CD4-positive, CD25-positive, alpha-beta regulatory T cell (primary cell): ENCODE measurements at regions not wholly inside any gene's neighbourhood (a gene's known extent, or its start where the extent isn't known, plus 50 kb on each side); places are given as distances from the start of the nearest gene placed in this dataset.

Experiments used
- ATAC-seq, 2 donors: fragments of 150-1000 bp; cut with Tn5 transposase; one replicate each; pipeline ENCODE4 v1.10.0; 2021; ENCODE audit warnings: low read depth in 2 of 2, moderate number of reproducible peaks in 2 of 2, moderate library complexity in 1 of 2
- DNase-seq, 3 donors: peaks; one replicate each; pipeline versions ENCODE4 v3.0.0 to v3.0.0-alpha.2; 2012 to 2022; ENCODE audit warnings: mixed read lengths in 1 of 3
- H3K27ac ChIP-seq: one replicate; pipeline ENCODE4 v1.7.0; 2013; ENCODE audit warnings: mild to moderate bottlenecking, low read length; ENCODE audit not compliant: insufficient read depth, poor library complexity, severe bottlenecking
- H3K27me3 ChIP-seq: one replicate; pipeline ENCODE4 v1.7.0; 2013; ENCODE audit warnings: low read length; ENCODE audit not compliant: control insufficient read depth, insufficient read depth
- H3K36me3 ChIP-seq: one replicate; pipeline ENCODE4 v1.7.0; 2013; ENCODE audit warnings: mild to moderate bottlenecking, low read length, moderate library complexity; ENCODE audit not compliant: control insufficient read depth, insufficient read depth
- H3K4me1 ChIP-seq: 2 replicates; pipeline ENCODE4 v1.7.0; 2013; ENCODE audit warnings: mild to moderate bottlenecking, low read length; ENCODE audit not compliant: insufficient read depth, control insufficient read depth, poor library complexity, severe bottlenecking
- H3K4me3 ChIP-seq: one replicate; pipeline ENCODE4 v1.7.0; 2013; ENCODE audit warnings: low read depth, mild to moderate bottlenecking, low read length, moderate library complexity
- H3K9me3 ChIP-seq, 2 experiments: 1 replicate in 1 of 2; 2 replicates in 1 of 2; pipeline ENCODE4 v1.7.0; 2013; ENCODE audit warnings: low read length in 2 of 2, mild to moderate bottlenecking in 1 of 2, moderate library complexity in 1 of 2; ENCODE audit not compliant: control insufficient read depth in 2 of 2
- H3K27ac Mint-ChIP-seq, 3 donors: one replicate each; pipeline ENCODE4 v1.8.0; 2020 to 2022; ENCODE audit warnings: mild to moderate bottlenecking in 3 of 3, mixed read lengths in 3 of 3, moderate library complexity in 2 of 3
- H3K27me3 Mint-ChIP-seq: one replicate; pipeline ENCODE4 v1.8.0; 2022; ENCODE audit warnings: mild to moderate bottlenecking, mixed read lengths
- H3K36me3 Mint-ChIP-seq: one replicate; pipeline ENCODE4 v1.8.0; 2020; ENCODE audit warnings: mixed read lengths
- H3K4me1 Mint-ChIP-seq, 4 donors: one replicate each; pipeline ENCODE4 v1.8.0; 2020 to 2022; ENCODE audit warnings: mixed read lengths in 4 of 4, mild to moderate bottlenecking in 1 of 4
- H3K4me3 Mint-ChIP-seq, 4 donors: one replicate each; pipeline ENCODE4 v1.8.0; 2020 to 2022; ENCODE audit warnings: mild to moderate bottlenecking in 4 of 4, mixed read lengths in 4 of 4, moderate library complexity in 3 of 4
- H3K9me3 Mint-ChIP-seq, 7 donors: one replicate each; pipeline ENCODE4 v1.8.0; 2020 to 2022; ENCODE audit warnings: mixed read lengths in 7 of 7, mild to moderate bottlenecking in 3 of 7, moderate library complexity in 2 of 7

GRCh38 chr4:96379524-96379923 is 539.6 kb downstream of the PDHA2 start:
- no peak for ATAC-seq
- Mint-ChIP-seq H3K27ac (no peak overlapping the region), H3K27me3 (no peaks in the 10 kb centered on the region)

GRCh38 chr4:96380106-96380505 is 540.2 kb downstream of the PDHA2 start:
- Histone ChIP-seq H3K9me3 (no peaks in the 10 kb centered on the region), H3K4me1 (no peaks in the 10 kb centered on the region), H3K36me3 (no peaks in the 10 kb centered on the region), H3K4me3 (no peak overlapping the region), H3K27ac (no peak overlapping the region), H3K27me3 (no peaks in the 10 kb centered on the region)
- no peaks in the 10 kb centered on the region for H3K27me3 Mint-ChIP-seq
- no peak for ATAC-seq
- peaks cover 0 to 10% (median 0%) of the 10 kb centered on the region in 7 donors for H3K9me3 Mint-ChIP-seq
- H3K27ac Mint-ChIP-seq, result no peak overlapping the region
- no peak for DNase-seq
- no peaks in the 10 kb centered on the region for H3K4me1 Mint-ChIP-seq
- no peaks in the 10 kb centered on the region for H3K36me3 Mint-ChIP-seq
- H3K4me3 Mint-ChIP-seq, result no peak overlapping the region

More at GRCh38 chr4:96379524-96379923, 539.6 kb downstream of the PDHA2 start:
- no peaks in the 10 kb centered on the region for H3K36me3 Mint-ChIP-seq
- Histone ChIP-seq H3K4me1 (no peaks in the 10 kb centered on the region), H3K36me3 (no peaks in the 10 kb centered on the region), H3K27ac (no peak overlapping the region), H3K27me3 (no peaks in the 10 kb centered on the region), H3K9me3 (no peaks in the 10 kb centered on the region), H3K4me3 (no peak overlapping the region)
- H3K4me1 Mint-ChIP-seq, result no peaks in the 10 kb centered on the region
- peaks cover 0 to 10% (median 2%) of the 10 kb centered on the region in 7 donors for H3K9me3 Mint-ChIP-seq
- no peak overlapping the region for H3K4me3 Mint-ChIP-seq
- no peak for DNase-seq

- Histone ChIP-seq H3K27ac (no peak overlapping the region), H3K4me3 (no peak overlapping the region), H3K27me3 (no peaks in the 10 kb centered on the region), H3K9me3 (no peaks in the 10 kb centered on the region), H3K4me1 (no peaks in the 10 kb centered on the region), H3K36me3 (no peaks in the 10 kb centered on the region)
- H3K27ac Mint-ChIP-seq, result no peak overlapping the region
- no peaks in the 10 kb centered on the region for H3K36me3 Mint-ChIP-seq
- no peaks in the 10 kb centered on the region for H3K4me1 Mint-ChIP-seq
- no peak overlapping the region for H3K4me3 Mint-ChIP-seq
- ATAC-seq (no peak), DNase-seq (no peak)
- peaks cover 0 to 7% (median 0%) of the 10 kb centered on the region in 7 donors for H3K9me3 Mint-ChIP-seq
- H3K27me3 Mint-ChIP-seq, result no peaks in the 10 kb centered on the region
Observed at GRCh38 chr4:96383349-96383748, 543.5 kb downstream of the PDHA2 start.

GRCh38 chr4:96389770-96390169 is 549.9 kb downstream of the PDHA2 start:
- no peak for DNase-seq
- H3K4me1 ChIP-seq, result no peaks in the 10 kb centered on the region
- no peaks in the 10 kb centered on the region for H3K27me3 ChIP-seq
- no peaks in the 10 kb centered on the region for H3K27me3 Mint-ChIP-seq
- H3K27ac ChIP-seq, result no peak overlapping the region
- H3K9me3 Mint-ChIP-seq, result peaks cover 0 to 8% (median 3%) of the 10 kb centered on the region in 7 donors
- H3K36me3 ChIP-seq, result no peaks in the 10 kb centered on the region
- H3K4me3 ChIP-seq, result no peak overlapping the region
- no peak for ATAC-seq
- H3K4me3 Mint-ChIP-seq, result no peak overlapping the region
- no peaks in the 10 kb centered on the region for H3K9me3 ChIP-seq
- H3K36me3 Mint-ChIP-seq, result no peaks in the 10 kb centered on the region
- no peak overlapping the region for H3K27ac Mint-ChIP-seq
- no peaks in the 10 kb centered on the region for H3K4me1 Mint-ChIP-seq

- peaks cover 1 to 8% (median 4%) of the 10 kb centered on the region in 7 donors for H3K9me3 Mint-ChIP-seq
- DNase-seq (no peak), ATAC-seq (no peak)
- no peak overlapping the region for H3K4me3 ChIP-seq
- no peaks in the 10 kb centered on the region for H3K36me3 ChIP-seq
- no peaks in the 10 kb centered on the region for H3K9me3 ChIP-seq
- no peaks in the 10 kb centered on the region for H3K4me1 ChIP-seq
- no peaks in the 10 kb centered on the region for H3K27me3 ChIP-seq
- no peaks in the 10 kb centered on the region for H3K4me1 Mint-ChIP-seq
- no peak overlapping the region for H3K27ac Mint-ChIP-seq
- H3K27ac ChIP-seq, result no peak overlapping the region
- no peaks in the 10 kb centered on the region for H3K36me3 Mint-ChIP-seq
- no peaks in the 10 kb centered on the region for H3K27me3 Mint-ChIP-seq
- H3K4me3 Mint-ChIP-seq, result no peak overlapping the region
Observed at GRCh38 chr4:96390404-96390803, 550.5 kb downstream of the PDHA2 start.

- no peaks in the 10 kb centered on the region for H3K4me1 Mint-ChIP-seq
- Histone ChIP-seq H3K27me3 (no peaks in the 10 kb centered on the region), H3K4me1 (no peaks in the 10 kb centered on the region), H3K27ac (no peak overlapping the region), H3K36me3 (no peaks in the 10 kb centered on the region), H3K9me3 (peaks cover 0 to 2% of the 10 kb centered on the region in 2 experiments), H3K4me3 (no peak overlapping the region)
- H3K27ac Mint-ChIP-seq, result no peak overlapping the region
- no peaks in the 10 kb centered on the region for H3K36me3 Mint-ChIP-seq
- no peak overlapping the region for H3K4me3 Mint-ChIP-seq
- peaks cover 2 to 13% (median 4%) of the 10 kb centered on the region in 7 donors for H3K9me3 Mint-ChIP-seq
- ATAC-seq (no peak), DNase-seq (no peak)
- H3K27me3 Mint-ChIP-seq, result no peaks in the 10 kb centered on the region
Observed at GRCh38 chr4:96395747-96396146, 555.9 kb downstream of the PDHA2 start.

- no peak overlapping the region for H3K4me3 Mint-ChIP-seq
- no peaks in the 10 kb centered on the region for H3K27me3 ChIP-seq
- no peaks in the 10 kb centered on the region for H3K36me3 Mint-ChIP-seq
- H3K27ac ChIP-seq, result no peak overlapping the region
- no peaks in the 10 kb centered on the region for H3K27me3 Mint-ChIP-seq
- H3K4me1 Mint-ChIP-seq, result no peaks in the 10 kb centered on the region
- no peaks in the 10 kb centered on the region for H3K36me3 ChIP-seq
- H3K9me3 ChIP-seq, result no peaks in the 10 kb centered on the region
- peaks cover 1 to 8% (median 4%) of the 10 kb centered on the region in 7 donors for H3K9me3 Mint-ChIP-seq
- H3K4me1 ChIP-seq, result no peaks in the 10 kb centered on the region
- no peak overlapping the region for H3K4me3 ChIP-seq
- ATAC-seq (no peak), DNase-seq (no peak)
- H3K27ac Mint-ChIP-seq, result no peak overlapping the region
Observed at GRCh38 chr4:96406742-96407141, 566.8 kb downstream of the PDHA2 start.

- no peak overlapping the region for H3K4me3 Mint-ChIP-seq
- H3K27ac Mint-ChIP-seq, result no peak overlapping the region
- Histone ChIP-seq H3K4me1 (no peaks in the 10 kb centered on the region), H3K36me3 (no peaks in the 10 kb centered on the region), H3K9me3 (no peaks in the 10 kb centered on the region), H3K27ac (no peak overlapping the region), H3K4me3 (no peak overlapping the region), H3K27me3 (no peaks in the 10 kb centered on the region)
- ATAC-seq (no peak), DNase-seq (no peak)
- peaks cover 1 to 8% (median 4%) of the 10 kb centered on the region in 7 donors for H3K9me3 Mint-ChIP-seq
- no peaks in the 10 kb centered on the region for H3K4me1 Mint-ChIP-seq
- H3K27me3 Mint-ChIP-seq, result no peaks in the 10 kb centered on the region
- H3K36me3 Mint-ChIP-seq, result no peaks in the 10 kb centered on the region
Observed at GRCh38 chr4:96407225-96407624, 567.3 kb downstream of the PDHA2 start.
